ENCODE measurements at regions not wholly inside any gene's neighbourhood (a gene's known extent, or its start where the extent isn't known, plus 50 kb on each side); places are given as distances from the start of the nearest gene placed in this dataset.

DNA sequence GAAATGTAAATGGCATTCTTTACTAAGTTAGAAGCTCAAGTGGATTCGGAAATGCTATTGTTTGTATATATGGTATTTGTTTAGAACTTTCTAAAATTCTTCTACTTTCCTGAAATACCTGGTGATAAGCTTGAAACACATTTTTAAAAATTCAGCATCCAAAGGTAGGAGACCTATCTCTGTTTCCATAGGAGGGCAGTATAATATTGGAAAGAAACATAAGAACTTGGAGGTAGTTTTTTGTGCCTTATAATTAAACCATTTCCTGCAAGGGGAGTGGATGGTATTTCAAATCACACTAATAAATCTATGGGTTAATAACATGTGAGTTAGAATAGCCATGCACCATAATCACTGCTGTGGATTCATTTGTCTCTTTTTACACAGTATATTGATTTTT, 217.4 kb upstream of the AADAT start:
- TF ChIP-seq CTCF (conservative IDR thresholded peaks at IDR 0.05; ENCODE audit: low read depth, low read length) (peak; percentile 43), EZH2phosphoT487 (IDR thresholded peaks at IDR 0.05; ENCODE audit: borderline replicate concordance, low read length) (no peak)
